Peyer's patch (tissue), 4 donors: ENCODE measurements at regions not wholly inside any gene's neighbourhood (a gene's known extent, or its start where the extent isn't known, plus 50 kb on each side); places are given as distances from the start of the nearest gene placed in this dataset.

ENCODE experiments used
- POLR2A ChIP-seq, 2 donors: fragments of 450-650 bp; IDR thresholded peaks; one replicate each; pipeline ENCODE4 v1.5.1; 2017; ENCODE audit warnings: antibody characterized with exemption in 2 of 2, mild to moderate bottlenecking in 2 of 2, moderate library complexity in 2 of 2
- TF ChIP-seq, protein P1 (sequence below), 6 experiments: fragments of 450-650 bp in 4 of 6; fragments of 200-600 bp in 2 of 6; sonication (generic) in 1 of 6; IDR thresholded peaks; one replicate each; pipeline ENCODE4 v1.5.1; 2017 to 2019; ENCODE audit warnings: antibody characterized with exemption in 6 of 6, mild to moderate bottlenecking in 3 of 6, moderate library complexity in 1 of 6

DNA sequence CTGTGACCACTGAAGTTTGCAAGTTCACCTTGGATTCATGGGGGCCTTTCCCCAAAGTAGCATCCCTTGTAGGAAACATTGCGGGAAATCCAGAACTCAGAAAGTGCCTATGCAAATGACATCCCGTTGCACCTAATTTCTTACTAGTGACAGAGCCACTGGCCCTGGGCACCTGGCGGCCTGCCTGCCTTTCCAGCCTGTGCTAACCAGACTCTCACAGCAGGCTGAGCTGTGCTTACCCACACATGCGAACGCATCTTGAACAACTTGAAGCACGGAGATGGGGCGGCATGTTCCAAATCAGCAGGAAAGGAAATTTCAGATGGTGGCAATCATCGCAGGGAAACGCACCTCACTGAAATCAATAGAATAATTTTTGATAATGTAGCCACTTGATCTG lies 405.8 kb downstream of the TMEM182 start:
- TF ChIP-seq, protein P1, sequence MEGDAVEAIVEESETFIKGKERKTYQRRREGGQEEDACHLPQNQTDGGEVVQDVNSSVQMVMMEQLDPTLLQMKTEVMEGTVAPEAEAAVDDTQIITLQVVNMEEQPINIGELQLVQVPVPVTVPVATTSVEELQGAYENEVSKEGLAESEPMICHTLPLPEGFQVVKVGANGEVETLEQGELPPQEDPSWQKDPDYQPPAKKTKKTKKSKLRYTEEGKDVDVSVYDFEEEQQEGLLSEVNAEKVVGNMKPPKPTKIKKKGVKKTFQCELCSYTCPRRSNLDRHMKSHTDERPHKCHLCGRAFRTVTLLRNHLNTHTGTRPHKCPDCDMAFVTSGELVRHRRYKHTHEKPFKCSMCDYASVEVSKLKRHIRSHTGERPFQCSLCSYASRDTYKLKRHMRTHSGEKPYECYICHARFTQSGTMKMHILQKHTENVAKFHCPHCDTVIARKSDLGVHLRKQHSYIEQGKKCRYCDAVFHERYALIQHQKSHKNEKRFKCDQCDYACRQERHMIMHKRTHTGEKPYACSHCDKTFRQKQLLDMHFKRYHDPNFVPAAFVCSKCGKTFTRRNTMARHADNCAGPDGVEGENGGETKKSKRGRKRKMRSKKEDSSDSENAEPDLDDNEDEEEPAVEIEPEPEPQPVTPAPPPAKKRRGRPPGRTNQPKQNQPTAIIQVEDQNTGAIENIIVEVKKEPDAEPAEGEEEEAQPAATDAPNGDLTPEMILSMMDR (IDR thresholded peaks at IDR 0.05), result no peak
- TF ChIP-seq POLR2A (IDR thresholded peaks at IDR 0.05), result no peak
